WTC11 (cell line): ENCODE measurements at regions not wholly inside any gene's neighbourhood (a gene's known extent, or its start where the extent isn't known, plus 50 kb on each side); places are given as distances from the start of the nearest gene placed in this dataset.

ENCODE experiments used
- ATAC-seq: fragments of 200-7000 bp; cut with Tn5 transposase; 2 replicates; pipeline ENCODE4 v1.10.0; 2021; ENCODE audit warnings: mild to moderate bottlenecking, moderate library complexity
- CTCF ChIA-PET: fragments of 300-600 bp; sonication (Branson Sonifier 250); formaldehyde crosslinking; loops from one replicate; lab custom pipeline; 2021; ENCODE audit warnings: antibody characterized with exemption; lab: Charles Lee
- POLR2A ChIA-PET: fragments of 350-600 bp; sonication (Branson Sonifier 250); formaldehyde crosslinking; loops from one replicate; lab custom pipeline; 2021; ENCODE audit warnings: antibody characterized with exemption; lab: Charles Lee
- DNase-seq: peaks from one replicate; pipeline ENCODE4 v3.0.0; 2021; ENCODE audit warnings: low spot score
- H3K27ac Mint-ChIP-seq: 2 replicates; pipeline ENCODE4 v1.8.0; 2021; ENCODE audit warnings: mixed read lengths
- H3K27me3 Mint-ChIP-seq: 2 replicates; pipeline ENCODE4 v1.8.0; 2021; ENCODE audit warnings: low read depth, mild to moderate bottlenecking, moderate library complexity, mixed read lengths
- H3K36me3 Mint-ChIP-seq: 2 replicates; pipeline ENCODE4 v1.8.0; 2021; ENCODE audit warnings: mixed read lengths
- H3K4me1 Mint-ChIP-seq: 2 replicates; pipeline ENCODE4 v1.8.0; 2022; ENCODE audit warnings: mixed read lengths
- H3K4me3 Mint-ChIP-seq: 2 replicates; pipeline ENCODE4 v1.8.0; 2021; ENCODE audit warnings: mild to moderate bottlenecking, moderate library complexity, mixed read lengths
- H3K9me3 Mint-ChIP-seq: 2 replicates; pipeline ENCODE4 v1.8.0; 2021; ENCODE audit warnings: mixed read lengths
- AFF4 ChIP-seq: sonication (generic); formaldehyde crosslinking; IDR thresholded peaks from 2 replicates; pipeline ENCODE4 v1.8.1; 2023; ENCODE audit warnings: mild to moderate bottlenecking, missing genetic modification reagents, borderline replicate concordance
- ARID4B ChIP-seq: sonication (generic); formaldehyde crosslinking; IDR thresholded peaks from 2 replicates; pipeline ENCODE4 v1.8.0; 2023; ENCODE audit warnings: missing genetic modification reagents, mild to moderate bottlenecking, borderline replicate concordance
- E2F1 ChIP-seq: sonication (generic); formaldehyde crosslinking; IDR thresholded peaks from 2 replicates; pipeline ENCODE4 v1.8.0; 2022; ENCODE audit warnings: mild to moderate bottlenecking, missing genetic modification reagents
- HMGXB4 ChIP-seq: sonication (generic); formaldehyde crosslinking; IDR thresholded peaks from 2 replicates; pipeline ENCODE4 v1.8.1; 2023; ENCODE audit warnings: mild to moderate bottlenecking, moderate library complexity, missing genetic modification reagents
- IRF1 ChIP-seq: sonication (generic); formaldehyde crosslinking; IDR thresholded peaks from 2 replicates; pipeline ENCODE4 v1.8.0; 2023; ENCODE audit warnings: missing genetic modification reagents
- NR1H2 ChIP-seq: sonication (generic); formaldehyde crosslinking; IDR thresholded peaks from 2 replicates; pipeline ENCODE4 v1.9.0; 2021; ENCODE audit warnings: mild to moderate bottlenecking, moderate library complexity, missing genetic modification reagents
- RELA ChIP-seq: sonication (generic); formaldehyde crosslinking; IDR thresholded peaks from 2 replicates; pipeline ENCODE4 v1.8.1; 2022; ENCODE audit warnings: missing genetic modification reagents, mild to moderate bottlenecking, borderline replicate concordance
- SOX15 ChIP-seq: fragments of 250-450 bp; sonication (Bioruptor Pico); IDR thresholded peaks from 2 replicates; pipeline ENCODE4 v1.9.0; 2021; ENCODE audit warnings: mild to moderate bottlenecking
- TCF7 ChIP-seq: sonication (generic); formaldehyde crosslinking; IDR thresholded peaks from 2 replicates; pipeline ENCODE4 v1.8.0; 2022; ENCODE audit warnings: mild to moderate bottlenecking, low read depth, missing genetic modification reagents, moderate library complexity
- TEAD1 ChIP-seq: sonication (generic); formaldehyde crosslinking; IDR thresholded peaks from 2 replicates; pipeline ENCODE4 v1.8.0; 2022; ENCODE audit warnings: mild to moderate bottlenecking, missing genetic modification reagents
- ZNF121 ChIP-seq: sonication (generic); formaldehyde crosslinking; IDR thresholded peaks from 2 replicates; pipeline ENCODE4 v1.8.0; 2023; ENCODE audit warnings: missing genetic modification reagents
- ZNF138 ChIP-seq: sonication (generic); formaldehyde crosslinking; conservative IDR thresholded peaks from 2 replicates; pipeline ENCODE4 v1.8.1; 2022; ENCODE audit warnings: mild to moderate bottlenecking, moderate library complexity, missing genetic modification reagents
- ZNF232 ChIP-seq: sonication (generic); formaldehyde crosslinking; IDR thresholded peaks from 2 replicates; pipeline ENCODE4 v1.8.0; 2022; ENCODE audit warnings: mild to moderate bottlenecking, missing genetic modification reagents
- ZNF396 ChIP-seq: fragments of 250-450 bp; sonication (Bioruptor Pico); IDR thresholded peaks from 2 replicates; pipeline ENCODE4 v1.8.0; 2021; ENCODE audit warnings: mild to moderate bottlenecking, moderate library complexity, borderline replicate concordance
- ZNF416 ChIP-seq: fragments of 250-450 bp; sonication (Bioruptor Pico); IDR thresholded peaks from 2 replicates; pipeline ENCODE4 v1.9.0; 2021; ENCODE audit warnings: mild to moderate bottlenecking, inconsistent platforms
- ZNF532 ChIP-seq: fragments of 250-450 bp; sonication (Bioruptor Pico); IDR thresholded peaks from 2 replicates; pipeline ENCODE4 v1.9.0; 2021; ENCODE audit warnings: mild to moderate bottlenecking, borderline replicate concordance
- ZNF671 ChIP-seq: fragments of 250-450 bp; sonication (Bioruptor Pico); IDR thresholded peaks from 2 replicates; pipeline ENCODE4 v1.8.0; 2021; ENCODE audit warnings: mild to moderate bottlenecking

GRCh38 chr3:78497767-78498166 lies 1270.0 kb downstream of the ROBO1 start:
- no peaks in the 10 kb centered on the region for H3K27me3 Mint-ChIP-seq
- CTCF ChIA-PET = no interaction called here
- ATAC-seq = no peak
- no peak overlapping the region for H3K4me3 Mint-ChIP-seq
- TF ChIP-seq TCF7 = no peak
- TF ChIP-seq SOX15 = no peak
- TF ChIP-seq IRF1 (CRISPR knock-in tag) = no peak
- no peak for TF ChIP-seq ZNF121
- no peak for TF ChIP-seq ZNF396 (CRISPR knock-in tag)
- TF ChIP-seq ZNF138 (CRISPR knock-in tag) = no peak
- TF ChIP-seq NR1H2 = no peak
- TF ChIP-seq ARID4B (CRISPR knock-in tag) = no peak
- no peak for TF ChIP-seq ZNF416 (CRISPR knock-in tag)
- TF ChIP-seq TEAD1 (CRISPR knock-in tag) = no peak
- TF ChIP-seq AFF4 (CRISPR knock-in tag) = no peak
- no peak for TF ChIP-seq ZNF232 (CRISPR knock-in tag)
- TF ChIP-seq ZNF671 = no peak
- no peak for TF ChIP-seq E2F1 (CRISPR knock-in tag)
- TF ChIP-seq RELA (CRISPR knock-in tag) = no peak
- TF ChIP-seq HMGXB4 (CRISPR knock-in tag) = no peak
- no peak for TF ChIP-seq ZNF532 (CRISPR knock-in tag)
- no peak overlapping the region for H3K27ac Mint-ChIP-seq
- peaks cover 5% of the 10 kb centered on the region for H3K9me3 Mint-ChIP-seq
- peaks cover 3% of the 10 kb centered on the region; the same call in 1 of the 2 replicates for H3K36me3 Mint-ChIP-seq
- H3K4me1 Mint-ChIP-seq = peaks cover 3% of the 10 kb centered on the region
- no peak for DNase-seq
- POLR2A ChIA-PET = no interaction called here
